OCI-M2 (cell line): ENCODE measurements at regions not wholly inside any gene's neighbourhood (a gene's known extent, or its start where the extent isn't known, plus 50 kb on each side); places are given as distances from the start of the nearest gene placed in this dataset.
"Not testable (repeated sequence)": the region's sequence is repeated elsewhere in the genome, so short reads cannot be mapped to it uniquely, and the experiment has no call there.

Experiments
- DNase-seq: peaks from one replicate; lab custom pipeline; 2025; ENCODE audit not compliant: unreplicated experiment; lab: John Stamatoyannopoulos, UW

DNA sequence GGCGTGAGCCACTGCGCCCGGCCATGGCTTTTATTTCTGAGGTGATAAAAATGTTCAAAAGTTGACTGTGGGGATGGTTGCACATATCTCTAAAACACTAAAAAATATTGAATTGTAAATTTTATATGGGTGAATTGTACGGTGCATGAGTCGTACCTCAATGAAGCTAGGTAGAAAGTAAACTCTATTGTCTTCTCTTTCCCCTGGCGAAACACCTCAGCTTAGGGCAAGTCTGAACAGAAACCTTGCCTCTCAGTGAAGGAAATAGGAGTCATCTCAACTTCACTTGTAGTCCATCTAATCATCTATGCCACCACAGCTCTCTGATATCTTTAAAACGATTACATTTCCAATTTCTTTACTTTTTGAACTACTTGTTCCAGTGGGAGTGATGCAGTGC lies 309.6 kb downstream of the SPATA31A1 start:
- DNase-seq: not testable (repeated sequence)

- not testable (repeated sequence) for DNase-seq
Observed at GRCh38 chr9:39674437-39675210, 319.2 kb downstream of the SPATA31A1 start.

- DNase-seq: not testable (repeated sequence)
Observed at GRCh38 chr9:39675211-39675553, 319.7 kb downstream of the SPATA31A1 start.

GRCh38 chr9:39678534-39679263 lies 323.2 kb downstream of the SPATA31A1 start:
- DNase-seq: not testable (repeated sequence)

DNA sequence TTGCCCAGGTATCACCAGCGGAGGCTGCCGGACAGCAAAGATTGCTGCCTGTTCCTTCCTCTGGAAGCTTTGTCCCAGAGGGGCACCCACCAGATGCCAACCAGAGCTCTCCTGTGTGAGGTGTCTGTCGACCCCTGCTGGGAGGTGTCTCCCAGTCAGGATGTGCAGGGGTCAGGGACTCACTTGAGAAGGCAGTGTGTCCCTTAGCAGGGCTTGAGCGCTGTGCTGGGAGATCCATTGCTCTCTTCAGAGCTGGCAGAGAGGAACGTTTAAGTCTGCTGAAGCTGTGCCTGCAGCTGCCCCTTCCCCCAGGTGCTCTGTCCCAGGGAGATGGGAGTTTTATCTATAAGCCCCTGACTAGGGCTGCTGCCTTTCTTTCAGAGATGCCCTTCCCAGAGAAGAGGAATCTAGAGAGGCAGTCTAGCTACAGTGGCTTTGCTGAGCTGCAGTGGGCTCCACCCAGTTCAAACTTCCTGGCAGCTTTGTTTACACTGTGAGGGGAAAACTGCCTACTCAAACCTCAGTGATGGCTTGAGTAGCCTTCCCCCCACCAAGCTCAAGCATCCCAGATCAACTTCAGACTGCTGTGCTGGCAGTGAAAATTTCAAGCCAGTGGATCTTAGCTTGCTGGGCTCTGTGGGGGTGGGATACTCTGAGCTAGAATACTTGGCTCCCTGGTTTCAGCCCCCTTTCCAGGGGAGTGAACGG lies 325.4 kb downstream of the SPATA31A1 start:
- not testable (repeated sequence) for DNase-seq

GRCh38 chr9:39728862-39729261 lies 373.4 kb downstream of the SPATA31A1 start:
- not testable (repeated sequence) for DNase-seq

DNA sequence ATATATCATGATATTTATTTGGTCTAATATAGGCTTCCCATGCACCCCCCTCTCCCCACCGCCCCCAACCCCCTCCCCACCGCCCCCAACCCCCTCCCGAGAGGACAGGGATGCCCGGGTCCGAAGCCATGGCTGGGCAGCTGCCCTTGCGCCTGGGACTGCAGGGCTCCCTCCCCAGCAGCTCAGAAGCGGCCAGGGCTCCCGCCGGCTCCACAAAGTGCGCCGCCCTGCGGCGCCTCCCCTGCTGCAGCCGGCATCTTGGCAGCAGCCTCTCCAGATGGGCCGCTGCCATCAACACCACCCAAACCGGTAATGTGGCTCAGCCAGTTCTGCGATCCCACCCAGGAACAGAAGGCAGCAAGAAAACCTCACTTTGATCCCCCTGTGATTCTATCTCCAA lies 389.4 kb downstream of the SPATA31A1 start:
- DNase-seq: not testable (repeated sequence)

- not testable (repeated sequence) for DNase-seq
Observed at GRCh38 chr9:39775570-39775969, 420.1 kb downstream of the SPATA31A1 start.

GRCh38 chr9:39791356-39791755 lies 435.9 kb downstream of the SPATA31A1 start:
- DNase-seq: not testable (repeated sequence)

GRCh38 chr9:39797935-39798334 lies 442.5 kb downstream of the SPATA31A1 start:
- not testable (repeated sequence) for DNase-seq

DNA sequence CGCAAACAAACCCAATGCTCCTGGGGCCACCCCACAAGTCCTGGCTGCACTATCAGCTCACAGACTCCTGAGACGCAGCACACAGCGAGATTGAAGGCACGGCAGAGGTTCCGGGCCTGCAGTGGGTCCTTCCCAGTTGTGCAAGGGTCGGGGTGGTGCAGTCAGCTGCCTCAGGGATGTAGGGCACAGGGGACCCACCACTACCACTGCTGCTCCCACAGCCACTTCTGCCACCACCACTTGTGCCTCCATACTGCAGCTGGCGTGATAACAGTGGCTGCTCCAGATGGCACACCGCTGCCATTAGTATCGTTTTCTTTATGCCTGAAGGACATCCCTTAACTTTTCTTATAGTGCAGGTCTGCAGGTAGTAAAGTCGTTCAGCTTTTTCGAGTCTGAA lies 443.8 kb downstream of the SPATA31A1 start:
- not testable (repeated sequence) for DNase-seq

DNA sequence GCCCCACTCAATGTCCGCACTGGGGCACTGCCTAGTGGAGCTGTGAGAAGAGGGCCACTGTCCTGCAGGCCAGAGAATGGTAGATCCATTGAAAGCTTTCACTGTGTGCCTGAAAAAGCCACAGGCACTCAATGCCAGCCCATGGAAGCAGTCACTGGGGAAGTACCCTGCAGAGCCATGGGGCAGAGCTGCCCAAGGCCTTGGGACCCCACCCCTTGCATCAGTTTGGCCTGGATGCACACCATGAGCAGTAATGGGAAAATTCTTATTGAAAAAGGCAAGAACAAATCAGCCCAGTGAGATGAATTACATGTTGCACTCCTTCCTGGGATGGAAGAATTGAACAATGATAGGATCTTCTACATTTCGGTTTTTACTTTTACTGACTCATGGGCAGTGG lies 447.1 kb downstream of the SPATA31A1 start:
- DNase-seq: not testable (repeated sequence)

DNA sequence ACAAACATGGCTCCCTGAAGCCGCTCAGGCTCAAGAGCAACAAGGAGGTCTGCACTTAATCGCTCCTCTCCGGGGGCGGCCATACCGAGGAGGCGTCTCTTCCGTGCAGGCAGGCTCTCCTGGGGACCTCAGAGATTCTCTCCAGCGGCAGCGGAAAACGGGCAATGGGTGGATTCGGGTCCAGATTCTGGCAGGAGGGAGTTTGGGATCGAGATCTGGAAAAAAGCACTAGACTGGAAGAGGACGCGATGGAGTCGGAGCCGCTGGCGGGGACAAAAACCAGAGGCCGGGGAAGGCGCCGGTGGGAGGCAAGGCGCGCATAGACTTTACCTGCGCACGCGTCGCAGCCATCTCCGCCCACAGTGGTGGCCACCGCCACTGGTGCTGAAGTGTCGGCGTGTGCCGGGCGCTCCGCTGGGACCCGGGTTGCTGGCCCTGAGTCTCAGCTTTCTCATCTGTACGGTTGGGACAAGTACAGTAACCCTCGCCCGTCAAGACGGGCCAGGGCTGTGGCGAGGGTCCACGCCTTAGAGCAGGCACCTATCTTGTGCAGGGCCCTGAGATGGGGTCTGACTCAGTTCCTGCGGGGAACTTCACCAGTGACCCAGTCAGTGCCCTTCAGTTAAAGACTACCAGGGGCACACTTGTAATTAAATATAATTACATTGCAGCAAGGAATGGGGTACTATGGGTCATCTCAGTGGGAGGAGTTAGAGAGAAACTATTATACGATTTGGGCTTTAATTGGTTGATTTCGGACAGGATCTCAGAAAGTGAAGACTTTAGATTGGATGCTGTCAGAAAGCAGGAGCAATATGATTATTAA lies 454.1 kb downstream of the SPATA31A1 start:
- DNase-seq: not testable (repeated sequence)

DNA sequence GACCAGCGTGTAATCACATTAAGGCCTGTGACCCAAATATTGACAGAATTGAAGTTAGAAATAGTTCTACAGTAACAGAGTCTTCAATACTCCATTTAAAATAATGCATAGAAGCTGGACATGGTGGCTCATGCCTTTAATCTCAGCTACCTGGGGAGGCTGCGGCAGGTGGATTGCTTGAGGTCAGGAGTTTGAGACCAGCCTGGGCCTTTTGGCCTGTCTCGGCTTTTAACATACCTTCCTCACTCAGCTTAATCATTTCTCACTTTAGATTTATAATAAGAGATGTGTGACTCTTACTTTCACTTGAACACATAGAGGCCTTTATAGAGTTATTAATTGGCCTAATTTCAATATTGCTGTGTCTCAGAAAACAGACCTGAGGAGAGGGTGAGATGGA lies 454.9 kb downstream of the SPATA31A1 start:
- not testable (repeated sequence) for DNase-seq

DNA sequence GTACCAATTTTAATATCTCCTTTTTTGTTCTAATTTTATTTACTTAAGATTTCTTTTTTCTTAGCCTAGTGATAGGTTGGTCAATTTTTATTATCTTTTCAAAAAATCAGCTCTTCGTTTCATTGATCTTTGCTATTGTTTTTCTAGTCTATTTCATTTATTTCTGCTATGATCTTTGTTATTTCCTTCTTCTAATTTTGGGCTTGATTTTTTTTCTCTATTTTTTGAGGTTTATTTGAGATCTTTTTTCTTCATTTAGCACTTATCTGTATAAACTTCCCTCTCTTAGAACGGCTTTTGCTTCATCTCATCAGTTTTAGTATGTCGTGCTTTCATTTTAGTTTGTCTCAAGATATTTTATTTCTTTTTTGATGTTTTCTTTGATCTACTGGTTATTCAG lies 456.1 kb downstream of the SPATA31A1 start:
- not testable (repeated sequence) for DNase-seq

DNA sequence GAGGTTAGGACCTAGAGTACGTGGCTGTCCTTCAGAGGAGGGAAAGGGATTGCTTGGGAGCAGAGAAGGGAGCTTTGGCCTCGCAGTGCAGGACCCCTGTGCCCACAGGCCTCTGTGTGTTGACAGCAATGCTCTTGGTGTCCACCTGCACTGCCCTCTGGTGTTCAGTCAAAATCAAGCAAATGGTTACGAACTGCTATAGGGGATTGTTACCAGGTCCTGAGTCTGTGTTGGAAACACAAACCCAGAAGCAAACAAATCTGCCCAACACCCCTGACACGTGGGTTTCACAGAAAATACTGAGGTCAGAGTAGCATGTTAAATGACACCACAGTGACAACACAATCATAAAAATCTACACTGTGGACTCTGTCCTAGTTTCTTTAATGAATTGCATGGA lies 473.0 kb downstream of the SPATA31A1 start:
- not testable (repeated sequence) for DNase-seq
